Endothelial cell (in vitro differentiated cells): ENCODE measurements at regions not wholly inside any gene's neighbourhood (a gene's known extent, or its start where the extent isn't known, plus 50 kb on each side); places are given as distances from the start of the nearest gene placed in this dataset.
"Not testable (repeated sequence)": the region's sequence is repeated elsewhere in the genome, so short reads cannot be mapped to it uniquely, and the experiment has no call there.

ENCODE experiments used
- DNase-seq: peaks from one replicate; pipeline ENCODE4 v3.0.0; 2021; ENCODE audit warnings: low spot score
- H3K27ac Mint-ChIP-seq: one replicate; pipeline ENCODE4 v1.8.0; 2021; ENCODE audit warnings: mixed read lengths, inconsistent platforms; ENCODE audit not compliant: unreplicated experiment
- H3K27me3 Mint-ChIP-seq: one replicate; pipeline ENCODE4 v1.8.0; 2021; ENCODE audit warnings: mild to moderate bottlenecking, moderate library complexity, mixed read lengths, inconsistent platforms; ENCODE audit not compliant: unreplicated experiment
- H3K36me3 Mint-ChIP-seq: one replicate; pipeline ENCODE4 v1.8.0; 2021; ENCODE audit warnings: mild to moderate bottlenecking, low read depth, mixed read lengths, inconsistent platforms; ENCODE audit not compliant: unreplicated experiment
- H3K4me1 Mint-ChIP-seq: one replicate; pipeline ENCODE4 v1.8.0; 2021; ENCODE audit warnings: mild to moderate bottlenecking, mixed read lengths, inconsistent platforms; ENCODE audit not compliant: unreplicated experiment
- H3K4me3 Mint-ChIP-seq: one replicate; pipeline ENCODE4 v1.8.0; 2021; ENCODE audit warnings: mild to moderate bottlenecking, mixed read lengths, inconsistent platforms; ENCODE audit not compliant: unreplicated experiment
- H3K9me3 Mint-ChIP-seq: one replicate; pipeline ENCODE4 v1.8.0; 2021; ENCODE audit warnings: mixed read lengths, inconsistent platforms; ENCODE audit not compliant: unreplicated experiment
- TF ChIP-seq, protein P1 (sequence below): fragments of 200-600 bp; sonication (generic); IDR thresholded peaks from one replicate; pipeline ENCODE4 v1.5.0; 2021; ENCODE audit warnings: antibody characterized with exemption; ENCODE audit not compliant: unreplicated experiment

DNA sequence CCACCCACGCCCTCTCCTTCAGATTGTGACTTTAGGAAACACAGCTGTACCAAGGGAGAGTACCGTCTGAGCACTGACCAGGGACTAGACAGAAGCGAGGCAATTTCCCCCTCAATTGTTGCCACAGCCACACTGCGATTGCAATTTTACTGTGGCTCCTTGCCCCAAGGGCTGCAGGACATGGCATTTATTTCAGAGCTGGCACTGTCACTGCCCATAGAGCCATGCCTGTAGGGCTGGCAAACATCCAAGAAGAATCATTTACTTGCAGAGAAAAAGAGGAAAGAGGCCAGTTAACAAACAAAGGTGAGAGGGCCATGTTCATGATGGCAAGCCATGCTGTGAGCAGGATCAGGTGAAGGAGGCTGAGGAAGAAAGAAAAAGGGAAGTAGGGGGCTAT is 129.6 kb downstream of the EMP1 start:
- no peaks in the 10 kb centered on the region for H3K9me3 Mint-ChIP-seq
- H3K27me3 Mint-ChIP-seq, result no peaks in the 10 kb centered on the region
- H3K27ac Mint-ChIP-seq, result no peak overlapping the region
- no peaks in the 10 kb centered on the region for H3K4me1 Mint-ChIP-seq
- H3K4me3 Mint-ChIP-seq, result no peak overlapping the region
- TF ChIP-seq, protein P1, sequence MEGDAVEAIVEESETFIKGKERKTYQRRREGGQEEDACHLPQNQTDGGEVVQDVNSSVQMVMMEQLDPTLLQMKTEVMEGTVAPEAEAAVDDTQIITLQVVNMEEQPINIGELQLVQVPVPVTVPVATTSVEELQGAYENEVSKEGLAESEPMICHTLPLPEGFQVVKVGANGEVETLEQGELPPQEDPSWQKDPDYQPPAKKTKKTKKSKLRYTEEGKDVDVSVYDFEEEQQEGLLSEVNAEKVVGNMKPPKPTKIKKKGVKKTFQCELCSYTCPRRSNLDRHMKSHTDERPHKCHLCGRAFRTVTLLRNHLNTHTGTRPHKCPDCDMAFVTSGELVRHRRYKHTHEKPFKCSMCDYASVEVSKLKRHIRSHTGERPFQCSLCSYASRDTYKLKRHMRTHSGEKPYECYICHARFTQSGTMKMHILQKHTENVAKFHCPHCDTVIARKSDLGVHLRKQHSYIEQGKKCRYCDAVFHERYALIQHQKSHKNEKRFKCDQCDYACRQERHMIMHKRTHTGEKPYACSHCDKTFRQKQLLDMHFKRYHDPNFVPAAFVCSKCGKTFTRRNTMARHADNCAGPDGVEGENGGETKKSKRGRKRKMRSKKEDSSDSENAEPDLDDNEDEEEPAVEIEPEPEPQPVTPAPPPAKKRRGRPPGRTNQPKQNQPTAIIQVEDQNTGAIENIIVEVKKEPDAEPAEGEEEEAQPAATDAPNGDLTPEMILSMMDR, result no peak
- no peaks in the 10 kb centered on the region for H3K36me3 Mint-ChIP-seq
- no peak for DNase-seq

DNA sequence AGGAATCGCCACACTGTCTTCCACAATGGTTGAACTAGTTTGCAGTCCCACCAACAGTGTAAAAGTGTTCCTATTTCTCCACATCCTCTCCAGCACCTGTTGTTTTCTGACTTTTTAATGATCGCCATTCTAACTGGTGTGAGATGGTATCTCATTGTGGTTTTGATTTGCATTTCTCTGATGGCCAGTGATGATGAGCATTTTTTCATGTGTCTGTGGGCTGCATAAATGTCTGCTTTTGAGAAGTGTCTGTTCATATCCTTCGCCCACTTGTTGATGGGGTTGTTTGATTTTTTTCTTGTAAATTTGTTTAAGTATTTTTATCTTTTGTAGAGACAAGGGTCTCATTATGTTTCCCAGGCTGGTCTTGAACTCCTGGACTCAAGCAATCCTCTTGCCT is 128.5 kb downstream of the EMP1 start:
- H3K4me1 Mint-ChIP-seq, H3K27ac Mint-ChIP-seq, H3K9me3 Mint-ChIP-seq, H3K36me3 Mint-ChIP-seq, DNase-seq, H3K4me3 Mint-ChIP-seq, H3K27me3 Mint-ChIP-seq: not testable (repeated sequence)

DNA sequence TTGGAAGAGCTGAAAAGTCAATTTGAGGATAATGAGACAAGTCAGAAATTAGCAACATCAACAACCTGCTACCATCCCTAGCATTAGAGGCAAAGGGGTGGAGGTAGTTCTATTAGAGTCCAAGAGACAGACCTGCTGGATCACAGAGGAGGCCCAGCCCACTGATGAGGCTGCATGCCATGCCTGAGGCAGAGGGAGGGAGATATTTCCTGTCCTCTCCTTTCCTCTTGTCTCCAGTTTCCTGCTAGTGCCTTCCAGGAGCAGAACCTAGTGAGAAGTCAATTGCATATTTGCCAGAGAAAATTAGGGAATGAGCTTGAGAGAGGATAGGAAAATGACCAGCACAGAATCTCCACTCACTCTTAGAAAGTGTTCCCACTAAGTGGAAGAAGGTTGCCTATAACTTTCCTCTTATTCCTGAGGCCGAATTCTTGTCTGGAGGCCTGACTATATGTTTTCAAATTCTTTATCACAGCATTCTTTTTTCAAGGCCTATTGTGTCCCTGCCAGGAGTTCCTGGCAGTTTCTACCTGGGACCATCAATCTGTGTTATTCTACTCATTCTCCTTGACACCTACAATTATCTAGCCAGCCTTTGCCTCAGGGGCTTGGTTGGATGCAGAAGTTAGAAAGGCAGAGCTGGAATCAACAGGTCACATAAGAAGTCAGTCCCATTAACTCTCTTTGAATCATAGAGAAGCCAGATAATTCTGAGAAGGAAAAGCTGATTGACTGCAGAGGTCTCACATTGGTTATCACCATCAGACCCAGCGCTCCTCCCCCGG is 121.9 kb downstream of the EMP1 start:
- Mint-ChIP-seq H3K36me3 (peaks cover 14% of the 10 kb centered on the region), H3K9me3 (peaks cover 6% of the 10 kb centered on the region), H3K27ac (no peak overlapping the region), H3K4me1 (peaks cover 20% of the 10 kb centered on the region), H3K27me3 (peaks cover 6% of the 10 kb centered on the region), H3K4me3 (no peak overlapping the region)
- no peak for DNase-seq
- TF ChIP-seq, protein P1, result no peak

DNA sequence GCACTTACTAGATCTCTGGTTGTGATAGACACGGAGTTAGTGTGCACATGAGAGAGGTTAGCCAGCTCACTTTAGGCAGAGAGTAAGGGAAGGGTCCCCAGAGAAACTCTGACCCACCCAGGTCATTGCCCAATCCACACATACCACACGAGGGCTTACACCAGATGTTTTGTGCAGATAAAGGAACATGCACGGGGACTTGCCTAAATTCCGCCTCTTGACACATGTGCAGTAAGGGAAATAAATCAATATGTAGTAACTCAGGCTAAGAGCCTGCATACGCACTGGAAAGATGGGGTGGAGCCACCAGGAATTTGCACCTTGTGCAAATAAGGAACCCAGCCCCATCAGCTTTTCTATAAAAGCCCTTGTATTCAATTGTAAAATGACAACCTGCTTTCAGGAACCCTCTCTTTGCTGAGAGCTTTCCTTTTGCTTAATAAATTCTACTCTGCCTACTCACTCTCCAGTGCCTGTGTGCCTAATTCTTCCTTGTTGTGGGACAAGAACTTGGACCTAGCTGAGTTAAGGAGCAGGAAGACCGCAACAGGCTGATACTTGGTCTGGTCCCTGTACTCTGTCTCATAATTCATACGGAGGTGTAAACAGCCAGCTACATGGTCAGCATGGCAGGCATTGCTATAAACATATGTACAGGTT is 120.2 kb downstream of the EMP1 start:
- Mint-ChIP-seq H3K27me3 (peaks cover 8% of the 10 kb centered on the region), H3K4me3 (no peak overlapping the region), H3K36me3 (peaks cover 14% of the 10 kb centered on the region), H3K4me1 (peaks cover 20% of the 10 kb centered on the region), H3K9me3 (peaks cover 6% of the 10 kb centered on the region), H3K27ac (no peak overlapping the region)
- no peak for DNase-seq
- TF ChIP-seq, protein P1, result no peak

DNA sequence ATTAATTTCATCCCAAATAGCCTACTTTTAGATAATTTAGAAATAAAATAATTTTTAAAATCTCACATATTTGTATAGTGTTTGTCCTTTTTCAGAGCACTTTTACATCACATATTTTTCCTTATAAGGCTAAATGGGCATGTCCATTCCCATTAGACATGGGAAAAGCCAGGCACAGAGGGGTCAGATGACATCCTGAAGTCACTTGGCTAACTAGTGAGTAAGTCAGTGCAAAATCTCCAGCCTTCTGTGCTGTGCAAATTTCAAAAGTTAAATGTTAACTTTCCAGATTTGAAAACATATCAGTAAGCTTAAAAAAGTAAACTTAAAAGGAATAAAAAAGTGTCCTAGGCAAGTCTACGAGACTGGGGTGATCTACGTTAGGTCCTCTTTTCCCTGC is 117.4 kb downstream of the EMP1 start:
- TF ChIP-seq, protein P1, result no peak
- H3K9me3 Mint-ChIP-seq, result peaks cover 6% of the 10 kb centered on the region
- H3K4me3 Mint-ChIP-seq, result no peak overlapping the region
- peaks cover 8% of the 10 kb centered on the region for H3K27me3 Mint-ChIP-seq
- H3K27ac Mint-ChIP-seq, result no peak overlapping the region
- DNase-seq, result no peak
- H3K4me1 Mint-ChIP-seq, result peaks cover 12% of the 10 kb centered on the region
- H3K36me3 Mint-ChIP-seq, result peaks cover 8% of the 10 kb centered on the region
